DMS53 treated with DMSO at 0.1 percent for 48 hours (cell line): ENCODE measurements at regions not wholly inside any gene's neighbourhood (a gene's known extent, or its start where the extent isn't known, plus 50 kb on each side); places are given as distances from the start of the nearest gene placed in this dataset.
"Not testable (repeated sequence)": the region's sequence is repeated elsewhere in the genome, so short reads cannot be mapped to it uniquely, and the experiment has no call there.

Experiments
- DNase-seq: peaks from one replicate; lab custom pipeline; 2025; ENCODE audit not compliant: unreplicated experiment; lab: John Stamatoyannopoulos, UW

GRCh38 chr14:38046160-38046559, 161.5 kb upstream of the SSTR1 start:
- no peak for DNase-seq

DNA sequence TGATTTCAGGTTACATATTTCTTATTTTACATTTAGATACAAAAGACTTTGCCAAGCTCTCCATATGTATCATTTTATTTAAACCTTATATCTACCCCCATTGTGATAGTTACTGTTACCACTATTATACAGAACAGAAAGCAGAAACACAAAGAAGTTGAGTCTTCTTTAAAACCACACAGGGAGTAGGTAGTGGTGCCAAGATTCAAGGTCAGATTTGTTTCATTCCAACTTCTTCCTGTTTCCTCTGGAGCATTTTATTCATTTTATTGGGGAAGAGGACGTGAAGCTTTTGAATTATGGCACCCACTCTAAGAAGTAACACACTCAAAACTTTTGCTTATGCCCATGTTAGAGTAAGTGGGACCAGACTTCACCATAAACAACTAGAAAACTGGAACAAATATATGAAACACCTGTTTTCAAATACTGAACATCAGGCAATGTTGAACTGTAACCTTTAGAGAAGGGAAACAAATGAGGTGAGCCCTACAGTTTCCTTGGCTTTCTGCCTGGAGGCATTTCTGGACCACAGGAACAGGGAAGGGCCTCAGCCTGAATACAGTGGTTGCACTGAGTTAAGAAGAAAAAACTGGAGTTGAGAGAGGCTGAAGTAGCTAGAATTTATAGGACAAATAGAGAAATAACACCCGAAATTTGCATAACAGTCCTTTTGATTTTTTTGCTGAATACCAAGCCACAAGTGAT, 160.4 kb upstream of the SSTR1 start:
- no peak for DNase-seq

- no peak for DNase-seq
These were observed 154.0 kb upstream of the SSTR1 start for GRCh38 chr14:38053666-38054065.

- no peak for DNase-seq
These were observed 151.4 kb upstream of the SSTR1 start for GRCh38 chr14:38056270-38056669.

GRCh38 chr14:38062223-38062622, 145.5 kb upstream of the SSTR1 start:
- DNase-seq = not testable (repeated sequence)

DNA sequence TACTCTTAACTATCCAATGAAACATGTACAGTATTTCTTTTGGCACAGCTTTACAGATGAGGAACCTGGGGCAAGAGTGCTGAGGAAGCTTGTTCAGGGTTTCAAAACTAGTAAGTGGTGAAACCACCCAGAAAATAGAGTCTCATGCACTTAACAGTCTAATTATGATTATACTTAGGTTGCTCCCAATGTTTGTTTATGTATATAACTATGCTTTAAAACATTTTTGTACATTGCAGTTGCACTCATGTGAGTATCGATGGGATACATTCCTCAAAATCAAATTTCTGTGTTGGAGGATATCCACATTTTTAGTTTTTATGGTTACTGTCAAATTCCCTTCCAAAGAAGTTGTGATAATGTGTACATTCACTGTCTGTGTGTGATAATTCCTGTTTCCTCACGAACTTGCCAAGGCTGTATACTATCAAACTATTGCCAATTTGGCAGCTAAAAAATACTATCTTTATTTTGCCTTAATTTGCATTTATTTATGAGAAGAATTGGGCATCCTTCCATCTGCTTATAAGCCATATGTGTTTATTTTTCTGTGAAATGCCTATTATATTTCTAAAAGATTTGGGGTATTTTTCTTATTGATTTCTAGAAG, 143.9 kb upstream of the SSTR1 start:
- DNase-seq = no peak

DNA sequence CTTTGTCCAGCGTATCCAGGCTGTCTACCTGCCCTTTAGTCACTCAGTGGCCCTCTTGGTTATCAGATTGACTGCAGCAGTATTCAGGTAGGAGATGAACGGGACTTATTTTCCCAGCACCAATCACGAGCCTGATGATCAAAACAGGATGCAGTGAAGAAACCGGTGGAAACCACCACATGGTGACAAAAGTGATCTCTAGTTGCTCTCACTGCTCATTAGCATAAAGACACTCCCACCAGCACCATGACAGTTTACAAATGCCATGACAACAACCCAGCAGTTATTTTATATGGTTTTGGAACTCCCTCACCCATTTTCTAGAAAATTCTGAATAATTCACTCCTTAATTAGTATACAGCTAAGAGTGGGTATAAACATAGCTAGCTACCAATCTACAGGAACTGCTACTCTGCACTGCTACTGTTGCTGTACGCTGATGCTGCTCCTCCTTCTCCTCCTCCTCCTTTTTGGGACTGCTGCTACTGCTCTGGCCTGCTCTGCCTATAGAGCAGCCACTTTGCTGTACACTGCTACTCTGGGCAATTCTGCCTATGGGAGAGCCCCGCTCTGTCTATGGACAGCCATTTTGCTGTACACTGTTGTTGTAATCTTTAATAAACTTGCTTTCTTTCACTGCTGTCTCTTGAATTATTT, 142.5 kb upstream of the SSTR1 start:
- no peak for DNase-seq

DNA sequence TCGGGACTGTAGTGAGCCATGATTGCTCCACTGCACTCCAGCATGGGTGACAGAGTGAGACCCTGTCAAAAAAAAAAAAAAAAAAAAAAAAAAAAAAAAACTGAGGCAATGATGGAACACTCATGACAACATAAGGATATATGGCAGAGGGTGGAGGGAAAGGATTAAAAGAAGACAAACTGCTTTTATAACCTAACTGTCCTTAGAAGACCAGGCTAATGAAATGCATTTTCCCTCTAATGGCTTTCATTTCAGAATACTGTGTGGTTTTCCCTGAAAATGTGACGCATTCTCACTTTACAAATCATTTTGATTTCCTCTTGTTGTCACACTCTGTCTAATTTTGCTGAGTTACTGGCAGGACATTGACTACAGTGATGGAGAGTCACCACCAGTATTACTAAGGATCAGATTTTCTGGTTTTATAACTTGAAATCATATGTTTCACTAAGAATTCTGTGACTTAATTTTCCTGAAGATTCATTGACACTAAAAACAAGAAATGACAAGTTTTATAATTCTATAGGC, 137.6 kb upstream of the SSTR1 start:
- DNase-seq = no peak

DNA sequence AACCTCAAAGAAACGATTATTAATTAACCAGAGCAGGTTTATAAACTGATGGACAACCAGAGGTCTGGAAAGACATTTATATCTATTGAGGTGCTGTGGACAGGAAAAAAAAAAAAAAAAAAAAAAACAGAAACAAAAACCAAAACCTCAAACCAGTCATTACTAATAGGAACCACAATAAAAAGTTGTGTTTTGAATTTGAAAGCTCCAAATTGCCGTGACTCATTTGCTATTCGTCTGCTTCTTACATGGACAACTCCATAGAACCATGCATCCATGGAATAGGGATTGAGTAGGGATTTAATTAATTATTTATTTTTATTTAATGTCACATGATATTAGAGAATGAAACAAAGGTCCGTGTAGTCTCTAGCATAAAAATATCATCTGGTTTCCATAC, 134.1 kb upstream of the SSTR1 start:
- DNase-seq = no peak

DNA sequence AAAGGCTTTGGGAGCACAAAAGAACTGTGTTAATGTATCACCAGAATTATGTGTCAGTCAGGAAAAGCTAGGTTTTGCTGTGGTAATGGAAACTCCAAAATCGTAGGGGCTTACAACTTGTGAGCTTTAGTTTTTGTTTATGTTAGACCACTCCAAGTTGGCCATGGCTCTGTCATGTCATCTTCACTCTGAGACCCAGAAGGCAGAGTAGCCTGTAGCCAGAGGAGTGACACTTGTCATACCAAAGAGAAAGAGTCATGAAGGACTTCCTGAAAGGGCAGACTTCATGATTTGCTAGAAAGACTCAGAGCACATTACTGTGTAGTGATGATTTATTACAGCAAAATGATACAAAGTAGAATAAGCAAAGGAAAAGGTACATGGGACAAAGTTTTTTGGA, 133.6 kb upstream of the SSTR1 start:
- no peak for DNase-seq

DNA sequence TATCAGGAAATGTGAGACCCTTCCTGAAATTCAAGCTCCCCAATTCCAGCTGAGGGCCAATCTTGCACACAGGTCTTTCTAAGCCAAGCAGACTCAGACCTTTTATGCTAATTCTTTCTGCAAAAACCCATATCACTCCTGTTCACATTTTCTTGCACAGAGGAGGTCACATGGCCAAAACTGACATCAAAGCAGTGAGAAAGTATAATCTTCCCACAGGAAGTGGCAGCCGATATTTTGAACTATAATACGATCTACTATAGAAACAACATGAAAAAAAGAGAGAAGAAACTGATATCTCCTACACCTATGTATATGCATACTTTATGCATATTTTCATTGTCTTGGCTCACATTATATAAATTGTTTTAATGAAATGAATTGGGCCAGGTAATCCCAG, 132.9 kb upstream of the SSTR1 start:
- no peak for DNase-seq

DNA sequence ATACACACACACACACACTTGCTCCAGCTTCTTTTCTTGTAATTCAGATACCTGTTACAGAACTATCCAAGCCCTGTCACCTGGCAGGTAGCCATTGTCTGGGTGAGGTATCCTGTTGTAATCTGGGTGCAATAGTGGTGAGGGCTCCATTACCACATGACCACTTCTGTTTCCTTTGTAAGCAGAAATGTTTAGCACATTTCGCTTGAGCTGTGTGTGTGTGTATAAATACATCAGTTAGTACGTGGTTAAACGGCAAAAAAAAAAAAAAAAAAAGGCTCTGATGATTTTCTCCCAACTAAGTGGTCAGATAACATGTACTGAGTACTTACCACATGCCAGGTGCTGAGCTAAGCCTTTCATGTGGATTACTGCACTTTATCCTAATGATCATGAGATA, 129.3 kb upstream of the SSTR1 start:
- DNase-seq = peak; percentile 4

GRCh38 chr14:38079268-38079667, 128.4 kb upstream of the SSTR1 start:
- DNase-seq = peak; percentile 15

DNA sequence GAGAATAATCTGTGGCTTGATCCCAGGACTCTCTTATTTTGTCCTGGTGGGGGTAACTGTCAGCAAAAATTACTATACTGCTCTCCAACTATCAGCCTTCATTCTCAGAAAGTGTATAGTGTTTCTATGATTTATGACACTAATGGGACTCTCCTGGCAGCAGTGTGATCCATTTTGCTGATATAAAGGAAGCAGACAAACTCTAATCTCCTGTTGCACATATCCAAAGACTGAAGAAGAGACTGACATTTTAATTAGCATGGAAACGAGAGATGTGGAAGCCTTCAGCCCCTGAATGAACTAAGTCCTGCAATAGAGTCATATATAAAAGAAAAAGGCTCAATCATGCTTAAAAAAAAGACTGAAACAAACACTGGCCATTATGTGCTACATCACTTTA, 127.8 kb upstream of the SSTR1 start:
- no peak for DNase-seq

DNA sequence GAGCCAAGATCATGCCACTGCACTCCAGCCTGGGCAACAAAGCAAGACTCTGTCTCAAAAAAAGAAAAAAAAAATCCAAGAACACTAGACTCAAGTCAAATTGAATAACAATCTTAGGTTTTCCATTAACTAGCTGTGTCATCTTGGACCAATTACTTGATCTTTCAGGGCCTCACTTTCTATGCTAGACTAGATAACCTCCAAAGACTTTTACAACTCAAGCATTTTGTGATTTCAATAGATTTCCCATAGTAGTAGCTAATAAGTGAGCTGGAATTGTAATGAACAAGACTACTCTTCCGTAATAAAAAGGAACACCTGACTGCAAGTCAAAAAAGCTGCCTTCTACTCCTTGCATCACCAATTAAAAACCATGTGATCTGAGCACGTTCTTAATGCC, 127.0 kb upstream of the SSTR1 start:
- DNase-seq = no peak

- DNase-seq = no peak
These were observed 124.7 kb upstream of the SSTR1 start for GRCh38 chr14:38083039-38083438.

DNA sequence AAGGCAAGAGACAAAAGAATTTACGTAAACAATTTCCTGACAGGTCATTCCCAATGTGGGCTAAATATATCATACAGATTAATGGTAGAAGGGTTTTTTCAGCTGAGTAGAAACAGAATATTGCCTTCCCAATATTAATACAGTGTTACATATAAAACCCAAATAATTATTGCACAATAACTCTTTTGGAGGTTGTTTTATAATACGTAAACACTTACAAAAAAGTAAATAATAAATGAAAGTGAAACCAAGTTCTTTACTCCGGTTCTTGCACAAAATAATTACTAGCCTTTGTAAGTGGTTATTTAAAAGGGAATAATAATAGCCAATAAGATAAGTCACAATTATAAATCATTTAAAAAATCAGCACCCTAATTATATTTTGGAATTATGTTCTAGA, 118.6 kb upstream of the SSTR1 start:
- DNase-seq = no peak

DNA sequence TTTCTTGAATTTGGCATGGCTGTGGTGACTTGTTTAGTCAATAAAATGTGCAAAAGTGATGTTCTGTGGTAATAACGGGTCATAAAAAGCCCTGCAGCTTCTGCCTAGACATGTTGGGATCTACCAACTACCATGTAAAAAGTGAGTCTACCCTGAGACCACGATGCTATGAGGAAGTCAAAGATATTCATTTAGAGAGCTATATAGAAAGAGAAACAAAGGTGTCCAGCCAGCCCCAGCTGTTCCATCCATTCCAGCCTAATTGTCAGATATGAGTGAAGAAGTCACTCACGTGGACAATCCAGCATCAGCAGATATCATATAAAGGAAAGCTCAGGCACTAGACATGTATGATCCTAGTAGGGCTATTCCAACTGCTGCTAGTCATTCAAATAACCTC, 117.2 kb upstream of the SSTR1 start:
- no peak for DNase-seq

DNA sequence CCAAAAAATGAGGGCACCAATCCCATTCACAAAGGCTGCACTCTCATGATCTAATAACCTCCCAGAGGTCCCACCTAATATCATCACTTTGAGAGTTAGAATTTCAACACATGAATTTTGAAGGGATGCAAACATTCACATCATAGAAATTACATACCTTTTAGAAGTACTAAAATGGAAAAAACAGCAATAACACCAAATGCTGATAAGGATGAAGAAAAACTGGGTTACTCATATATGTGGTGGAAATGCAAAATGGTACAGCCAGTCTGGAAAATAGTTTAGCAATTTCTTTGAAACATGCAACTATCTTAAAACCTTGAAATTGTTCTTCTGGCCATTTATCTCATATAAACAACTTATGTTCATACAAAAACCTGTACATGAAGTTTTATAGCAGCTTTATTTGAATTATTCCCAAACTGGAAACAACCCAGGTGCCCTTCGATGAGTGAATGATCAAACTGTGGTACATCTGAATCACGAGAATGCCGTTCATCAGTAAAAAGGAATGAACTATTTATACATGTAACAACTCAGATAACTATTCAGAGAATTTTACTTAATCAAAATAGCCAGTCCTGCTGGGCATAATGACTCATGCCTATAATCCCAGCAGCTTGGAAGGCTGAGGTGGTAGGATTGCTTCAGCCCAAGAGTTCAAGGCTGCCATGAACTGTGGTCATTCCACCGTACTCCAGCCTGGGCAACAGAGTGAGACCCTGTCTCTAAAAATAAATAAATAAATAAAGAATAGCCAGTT, 109.4 kb upstream of the SSTR1 start:
- no peak for DNase-seq

DNA sequence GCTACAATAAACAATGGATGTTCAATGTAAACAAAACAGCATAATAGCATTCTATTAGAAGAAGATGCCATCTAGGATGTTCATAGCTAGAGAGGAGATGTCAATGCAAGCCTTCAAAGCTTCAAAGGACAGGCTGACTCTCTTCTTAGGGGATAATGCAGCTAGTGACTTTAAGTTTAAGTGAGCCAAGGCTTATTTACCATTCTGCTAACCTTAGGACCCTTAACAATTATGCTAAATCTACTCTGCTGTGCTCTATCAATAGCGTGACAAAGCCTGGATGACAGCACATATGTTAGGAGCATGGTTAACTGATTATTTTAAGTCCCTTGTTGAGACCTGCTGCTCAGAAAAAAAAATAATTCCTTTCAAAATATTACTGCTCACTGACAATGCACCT, 106.0 kb upstream of the SSTR1 start:
- DNase-seq = no peak

GRCh38 chr14:38103542-38104225, 104.0 kb upstream of the SSTR1 start:
- no peak for DNase-seq
